ENCODE measurements at regions not wholly inside any gene's neighbourhood (a gene's known extent, or its start where the extent isn't known, plus 50 kb on each side); places are given as distances from the start of the nearest gene placed in this dataset.
A peak's percentile ranks its signal among the peaks of the same experiment; 100 is the strongest.

- no peaks in the 10 kb centered on the region for H3K36me3 ChIP-seq
- no peak overlapping the region for H3K4me3 ChIP-seq
- ATAC-seq (no peak), DNase-seq (peak in 1 of 4 donors; percentile 61)
- H3K4me1 ChIP-seq, result no peaks in the 10 kb centered on the region
- H3K27me3 ChIP-seq, result peaks cover 0 to 53% of the 10 kb centered on the region in 2 donors
- intact Hi-C loops (cut with DNase I), result no loop called here
- H3K27ac ChIP-seq, result no peak overlapping the region
- TF ChIP-seq, protein P1, sequence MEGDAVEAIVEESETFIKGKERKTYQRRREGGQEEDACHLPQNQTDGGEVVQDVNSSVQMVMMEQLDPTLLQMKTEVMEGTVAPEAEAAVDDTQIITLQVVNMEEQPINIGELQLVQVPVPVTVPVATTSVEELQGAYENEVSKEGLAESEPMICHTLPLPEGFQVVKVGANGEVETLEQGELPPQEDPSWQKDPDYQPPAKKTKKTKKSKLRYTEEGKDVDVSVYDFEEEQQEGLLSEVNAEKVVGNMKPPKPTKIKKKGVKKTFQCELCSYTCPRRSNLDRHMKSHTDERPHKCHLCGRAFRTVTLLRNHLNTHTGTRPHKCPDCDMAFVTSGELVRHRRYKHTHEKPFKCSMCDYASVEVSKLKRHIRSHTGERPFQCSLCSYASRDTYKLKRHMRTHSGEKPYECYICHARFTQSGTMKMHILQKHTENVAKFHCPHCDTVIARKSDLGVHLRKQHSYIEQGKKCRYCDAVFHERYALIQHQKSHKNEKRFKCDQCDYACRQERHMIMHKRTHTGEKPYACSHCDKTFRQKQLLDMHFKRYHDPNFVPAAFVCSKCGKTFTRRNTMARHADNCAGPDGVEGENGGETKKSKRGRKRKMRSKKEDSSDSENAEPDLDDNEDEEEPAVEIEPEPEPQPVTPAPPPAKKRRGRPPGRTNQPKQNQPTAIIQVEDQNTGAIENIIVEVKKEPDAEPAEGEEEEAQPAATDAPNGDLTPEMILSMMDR (IDR thresholded peaks at IDR 0.05), result no peak
- peaks cover 0 to 17% of the 10 kb centered on the region in 2 donors for H3K9me3 ChIP-seq
Measured at GRCh38 chr7:1340461-1341360, 108.0 kb downstream of the UNCX start.

DNA sequence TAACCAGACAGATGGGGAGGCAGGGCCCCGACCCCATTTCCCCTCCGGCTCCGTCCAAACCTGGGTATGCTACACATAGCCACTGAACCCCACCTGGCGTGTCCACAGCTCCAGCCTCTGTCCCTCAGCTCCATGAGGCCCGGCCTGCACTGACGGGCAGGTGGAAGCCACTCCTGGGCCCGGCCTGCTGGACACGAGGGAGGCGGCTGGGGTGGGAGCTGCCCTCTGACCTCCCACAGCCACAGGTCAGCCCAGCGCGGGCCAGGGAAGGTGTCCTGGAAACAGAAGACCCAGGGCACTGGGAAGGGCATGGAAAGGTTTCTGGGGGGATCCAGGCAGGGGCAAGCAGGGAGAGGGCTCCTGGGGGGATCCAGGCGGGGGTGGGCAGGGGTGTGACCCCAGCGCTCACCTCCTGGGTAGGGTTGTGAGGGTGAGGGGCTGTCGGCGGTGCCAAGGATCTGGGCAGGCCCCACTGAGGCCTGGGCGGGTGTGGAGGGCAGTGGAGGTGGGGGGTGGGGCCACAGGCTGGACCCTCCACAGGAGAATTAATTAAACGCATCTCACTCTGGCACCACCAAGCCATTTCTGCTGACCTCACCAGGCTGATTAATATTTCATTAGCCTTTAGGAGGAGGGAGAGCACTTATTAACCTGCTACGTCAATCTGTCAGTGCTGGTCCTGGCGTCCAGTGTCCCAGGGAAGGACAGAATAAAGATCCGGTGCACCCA is 108.9 kb downstream of the UNCX start:
- intact Hi-C loops (cut with DNase I), result no loop called here
- TF ChIP-seq, protein P1 (IDR thresholded peaks at IDR 0.05), result no peak
- DNase-seq, result peak in 1 of 4 donors; percentile 74

GRCh38 chr7:1342090-1342640 is 109.5 kb downstream of the UNCX start:
- Histone ChIP-seq H3K27me3 (peaks cover 0 to 68% of the 10 kb centered on the region in 2 donors), H3K27ac (no peak overlapping the region), H3K4me3 (no peak overlapping the region), H3K9me3 (peaks cover 0 to 3% of the 10 kb centered on the region in 2 donors), H3K4me1 (no peaks in the 10 kb centered on the region), H3K36me3 (no peaks in the 10 kb centered on the region)
- TF ChIP-seq, protein P1 (IDR thresholded peaks at IDR 0.05), result no peak
- DNase-seq (peak in 1 of 4 donors; percentile 63), ATAC-seq (no peak)
- intact Hi-C loops (cut with DNase I), result no loop called here

More for the DNA sequence above, 108.9 kb downstream of the UNCX start:
- Histone ChIP-seq H3K27me3 (peaks cover 0 to 62% of the 10 kb centered on the region in 2 donors), H3K4me1 (no peaks in the 10 kb centered on the region), H3K36me3 (no peaks in the 10 kb centered on the region), H3K27ac (no peak overlapping the region), H3K9me3 (peaks cover 0 to 9% of the 10 kb centered on the region in 2 donors), H3K4me3 (no peak overlapping the region)
- ATAC-seq, result no peak

DNA sequence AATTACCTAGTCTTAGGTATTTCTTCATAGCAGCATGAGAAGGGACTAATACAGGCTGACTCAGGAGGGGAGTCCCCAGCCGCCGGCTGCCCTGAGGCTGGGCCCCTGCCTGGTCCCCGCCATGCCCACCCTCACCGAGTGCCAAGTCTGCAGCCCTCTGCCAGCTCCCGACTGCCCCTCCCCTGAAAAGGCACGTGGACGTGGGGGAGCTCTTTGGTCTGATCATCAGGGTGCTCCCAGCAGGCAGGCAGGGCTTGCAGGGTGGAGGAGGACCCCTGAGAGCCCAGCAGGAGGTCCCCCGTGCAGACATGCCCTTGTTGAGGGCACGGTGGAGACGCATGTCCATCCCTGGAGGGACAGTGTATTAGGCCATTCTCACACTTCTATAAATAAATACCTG is 110.9 kb downstream of the UNCX start:
- intact Hi-C loops (cut with DNase I), result no loop called here
- no peaks in the 10 kb centered on the region for H3K36me3 ChIP-seq
- no peak overlapping the region for H3K27ac ChIP-seq
- H3K9me3 ChIP-seq, result no peaks in the 10 kb centered on the region
- no peak overlapping the region for H3K4me3 ChIP-seq
- H3K4me1 ChIP-seq, result no peaks in the 10 kb centered on the region
- no peak for ATAC-seq
- H3K27me3 ChIP-seq, result peaks cover 0 to 75% of the 10 kb centered on the region in 2 donors
- DNase-seq, result peak in 1 of 4 donors; percentile 70
- TF ChIP-seq, protein P1 (IDR thresholded peaks at IDR 0.05), result no peak

DNA sequence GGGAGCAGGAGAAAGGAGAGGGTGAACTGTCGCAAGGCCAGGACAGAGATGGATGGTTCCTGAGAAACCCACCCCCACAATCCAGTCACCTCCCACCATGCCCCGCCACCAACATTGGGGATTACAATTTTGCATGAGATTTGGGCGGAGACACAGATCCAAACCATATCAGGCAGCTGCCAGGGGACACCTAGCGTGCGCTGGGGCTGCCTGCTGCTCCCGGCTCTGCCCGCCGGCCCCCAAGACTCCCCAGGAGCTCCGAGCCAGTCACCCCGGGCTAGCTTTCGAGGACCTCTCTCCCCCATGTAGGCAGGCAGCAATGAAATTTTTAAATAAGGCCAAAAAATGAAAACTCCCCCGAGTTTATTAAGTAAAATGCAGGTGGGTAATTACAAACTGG is 111.7 kb downstream of the UNCX start:
- H3K36me3 ChIP-seq, result no peaks in the 10 kb centered on the region
- TF ChIP-seq, protein P1 (IDR thresholded peaks at IDR 0.05), result no peak
- DNase-seq (peak in 1 of 4 donors; percentile 50), ATAC-seq (no peak)
- peaks cover 0 to 78% of the 10 kb centered on the region in 2 donors for H3K27me3 ChIP-seq
- no peaks in the 10 kb centered on the region for H3K9me3 ChIP-seq
- H3K27ac ChIP-seq, result no peak overlapping the region
- no peak overlapping the region for H3K4me3 ChIP-seq
- intact Hi-C loops (cut with DNase I), result no loop called here
- no peaks in the 10 kb centered on the region for H3K4me1 ChIP-seq
